ENCODE measurements at regions not wholly inside any gene's neighbourhood (a gene's known extent, or its start where the extent isn't known, plus 50 kb on each side); places are given as distances from the start of the nearest gene placed in this dataset.

- H3K27me3 ChIP-seq, result no peaks in the 10 kb centered on the region
- H3K36me3 ChIP-seq, result no peaks in the 10 kb centered on the region
- H3K4me3 ChIP-seq, result no peak overlapping the region
- no peak overlapping the region for H3K27ac ChIP-seq
- H3K9me3 ChIP-seq, result no peaks in the 10 kb centered on the region
- DNase-seq, result no peak
- intact Hi-C loops (cut with DNase I; ENCODE audit: low total_unique reads), result no loop called here
- TF ChIP-seq, protein P1, sequence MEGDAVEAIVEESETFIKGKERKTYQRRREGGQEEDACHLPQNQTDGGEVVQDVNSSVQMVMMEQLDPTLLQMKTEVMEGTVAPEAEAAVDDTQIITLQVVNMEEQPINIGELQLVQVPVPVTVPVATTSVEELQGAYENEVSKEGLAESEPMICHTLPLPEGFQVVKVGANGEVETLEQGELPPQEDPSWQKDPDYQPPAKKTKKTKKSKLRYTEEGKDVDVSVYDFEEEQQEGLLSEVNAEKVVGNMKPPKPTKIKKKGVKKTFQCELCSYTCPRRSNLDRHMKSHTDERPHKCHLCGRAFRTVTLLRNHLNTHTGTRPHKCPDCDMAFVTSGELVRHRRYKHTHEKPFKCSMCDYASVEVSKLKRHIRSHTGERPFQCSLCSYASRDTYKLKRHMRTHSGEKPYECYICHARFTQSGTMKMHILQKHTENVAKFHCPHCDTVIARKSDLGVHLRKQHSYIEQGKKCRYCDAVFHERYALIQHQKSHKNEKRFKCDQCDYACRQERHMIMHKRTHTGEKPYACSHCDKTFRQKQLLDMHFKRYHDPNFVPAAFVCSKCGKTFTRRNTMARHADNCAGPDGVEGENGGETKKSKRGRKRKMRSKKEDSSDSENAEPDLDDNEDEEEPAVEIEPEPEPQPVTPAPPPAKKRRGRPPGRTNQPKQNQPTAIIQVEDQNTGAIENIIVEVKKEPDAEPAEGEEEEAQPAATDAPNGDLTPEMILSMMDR (IDR thresholded peaks at IDR 0.05), result no peak
- no peaks in the 10 kb centered on the region for H3K4me1 ChIP-seq
Observed at GRCh38 chr2:67217398-67217797, 179.7 kb upstream of the ETAA1 start.

GRCh38 chr2:67218056-67218455 lies 179.1 kb upstream of the ETAA1 start:
- Histone ChIP-seq H3K4me3 (no peak overlapping the region), H3K36me3 (no peaks in the 10 kb centered on the region), H3K27me3 (no peaks in the 10 kb centered on the region), H3K27ac (no peak overlapping the region), H3K4me1 (no peaks in the 10 kb centered on the region), H3K9me3 (no peaks in the 10 kb centered on the region)
- TF ChIP-seq, protein P1 (IDR thresholded peaks at IDR 0.05), result no peak
- intact Hi-C loops (cut with DNase I; ENCODE audit: low total_unique reads), result no loop called here
- no peak for DNase-seq

GRCh38 chr2:67219651-67220050 lies 177.5 kb upstream of the ETAA1 start:
- Histone ChIP-seq H3K9me3 (no peaks in the 10 kb centered on the region), H3K4me1 (no peaks in the 10 kb centered on the region), H3K36me3 (no peaks in the 10 kb centered on the region), H3K27me3 (no peaks in the 10 kb centered on the region), H3K4me3 (no peak overlapping the region), H3K27ac (no peak overlapping the region)
- DNase-seq, result no peak
- intact Hi-C loops (cut with DNase I; ENCODE audit: low total_unique reads), result no loop called here
- TF ChIP-seq, protein P1 (IDR thresholded peaks at IDR 0.05), result no peak

DNA sequence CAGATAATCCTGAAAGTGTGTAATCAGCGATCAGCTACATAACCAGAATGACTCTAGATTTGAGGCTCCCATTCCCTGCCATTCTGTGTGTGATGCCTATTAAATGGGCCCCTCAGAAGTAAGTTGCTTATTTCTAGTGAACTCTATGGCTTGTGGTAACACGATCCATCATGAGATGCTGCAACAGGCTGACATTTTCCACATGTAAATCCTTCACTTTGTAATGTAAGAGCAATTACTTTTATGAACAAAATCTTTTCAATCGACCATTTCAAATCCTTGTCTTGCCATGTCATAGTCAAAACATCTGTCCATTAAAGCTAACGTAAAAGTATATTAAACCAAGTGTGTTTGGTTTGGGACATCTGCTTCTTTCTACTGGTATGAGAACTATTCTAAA lies 175.9 kb upstream of the ETAA1 start:
- H3K4me1 ChIP-seq, result no peaks in the 10 kb centered on the region
- no peak overlapping the region for H3K4me3 ChIP-seq
- no peak for DNase-seq
- intact Hi-C loops (cut with DNase I; ENCODE audit: low total_unique reads), result no loop called here
- TF ChIP-seq, protein P1 (IDR thresholded peaks at IDR 0.05), result no peak
- no peaks in the 10 kb centered on the region for H3K27me3 ChIP-seq
- H3K9me3 ChIP-seq, result no peaks in the 10 kb centered on the region
- no peak overlapping the region for H3K27ac ChIP-seq
- H3K36me3 ChIP-seq, result no peaks in the 10 kb centered on the region

DNA sequence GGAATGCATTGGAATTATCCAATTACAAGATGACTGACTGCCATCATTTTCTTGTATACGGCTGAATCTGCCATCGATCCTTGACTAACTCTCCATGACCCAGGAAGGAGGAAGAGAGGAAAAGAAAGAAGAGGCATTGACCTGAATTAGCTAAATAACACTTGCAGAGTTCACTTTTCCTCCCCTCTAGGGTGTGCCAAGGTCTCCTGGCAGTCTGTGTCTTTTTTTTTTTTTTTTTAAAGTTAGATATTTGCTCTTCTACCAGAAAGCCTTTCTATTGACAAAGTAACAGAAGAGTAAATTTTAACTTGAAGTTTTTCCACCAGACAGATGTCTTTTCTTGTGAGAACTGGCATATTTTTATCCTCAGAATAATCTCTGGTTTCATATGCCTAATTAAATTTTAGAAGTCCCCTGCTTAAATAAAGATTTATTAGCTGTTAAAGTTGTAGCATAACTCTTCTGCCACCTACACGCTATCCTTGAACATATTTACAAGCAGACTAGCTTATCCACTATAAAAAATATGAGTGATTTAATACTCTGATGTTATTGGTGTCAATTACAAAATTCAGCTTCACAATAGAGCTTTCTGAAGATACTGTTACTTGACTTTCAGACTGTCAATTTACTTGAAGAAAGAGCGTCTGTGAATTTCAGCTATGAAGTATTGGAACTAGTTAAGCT lies 171.7 kb upstream of the ETAA1 start:
- Histone ChIP-seq H3K4me1 (no peaks in the 10 kb centered on the region), H3K9me3 (no peaks in the 10 kb centered on the region), H3K36me3 (no peaks in the 10 kb centered on the region), H3K27ac (no peak overlapping the region), H3K4me3 (no peak overlapping the region), H3K27me3 (no peaks in the 10 kb centered on the region)
- intact Hi-C loops (cut with DNase I; ENCODE audit: low total_unique reads), result no loop called here
- TF ChIP-seq, protein P1 (IDR thresholded peaks at IDR 0.05), result no peak
- no peak for DNase-seq

DNA sequence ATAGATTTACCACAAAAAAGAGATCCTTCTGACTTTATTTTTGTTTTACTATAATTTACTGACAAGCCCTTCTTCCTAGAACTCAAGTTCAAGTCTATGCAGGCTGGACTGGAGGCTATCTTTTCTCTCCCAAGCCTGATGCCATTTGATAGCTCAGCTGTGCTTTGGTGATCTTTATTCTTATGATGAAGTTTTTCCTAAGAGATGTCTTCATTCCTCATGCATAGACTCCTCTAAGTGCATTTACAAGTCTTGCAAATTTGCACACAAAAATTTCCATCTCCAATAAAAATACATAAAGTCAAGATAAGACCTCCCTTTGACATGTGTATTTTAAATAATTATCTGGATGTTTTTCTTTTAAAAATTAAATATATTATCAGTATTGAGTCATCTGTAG lies 167.4 kb upstream of the ETAA1 start:
- Histone ChIP-seq H3K36me3 (no peaks in the 10 kb centered on the region), H3K4me3 (no peak overlapping the region), H3K4me1 (no peaks in the 10 kb centered on the region), H3K9me3 (no peaks in the 10 kb centered on the region), H3K27me3 (no peaks in the 10 kb centered on the region), H3K27ac (no peak overlapping the region)
- no peak for DNase-seq
- intact Hi-C loops (cut with DNase I; ENCODE audit: low total_unique reads), result no loop called here
- TF ChIP-seq, protein P1 (IDR thresholded peaks at IDR 0.05), result no peak

All from tibial artery (tissue), 4 donors.